ENCODE measurements at regions not wholly inside any gene's neighbourhood (a gene's known extent, or its start where the extent isn't known, plus 50 kb on each side); places are given as distances from the start of the nearest gene placed in this dataset.

- TF ChIP-seq GTF3C2 (IDR thresholded peaks at IDR 0.05; ENCODE audit: borderline replicate concordance, extremely low read depth, insufficient read length): no peak
- TF ChIP-seq ZNF311 (CRISPR knock-in tag; IDR thresholded peaks at IDR 0.05): peak; percentile 39; the same call in 1 of the 2 replicates
- TF ChIP-seq HDAC6 (IDR thresholded peaks at IDR 0.05; ENCODE audit: low read depth, low read length): no peak
- TF ChIP-seq ZNF740 (CRISPR knock-in tag; IDR thresholded peaks at IDR 0.05): no peak
- TF ChIP-seq ZNF740 (tag; IDR thresholded peaks at IDR 0.05): no peak
- no peak for TF ChIP-seq ZNF780A (CRISPR knock-in tag; IDR thresholded peaks at IDR 0.05)
- TF ChIP-seq, protein P1, sequence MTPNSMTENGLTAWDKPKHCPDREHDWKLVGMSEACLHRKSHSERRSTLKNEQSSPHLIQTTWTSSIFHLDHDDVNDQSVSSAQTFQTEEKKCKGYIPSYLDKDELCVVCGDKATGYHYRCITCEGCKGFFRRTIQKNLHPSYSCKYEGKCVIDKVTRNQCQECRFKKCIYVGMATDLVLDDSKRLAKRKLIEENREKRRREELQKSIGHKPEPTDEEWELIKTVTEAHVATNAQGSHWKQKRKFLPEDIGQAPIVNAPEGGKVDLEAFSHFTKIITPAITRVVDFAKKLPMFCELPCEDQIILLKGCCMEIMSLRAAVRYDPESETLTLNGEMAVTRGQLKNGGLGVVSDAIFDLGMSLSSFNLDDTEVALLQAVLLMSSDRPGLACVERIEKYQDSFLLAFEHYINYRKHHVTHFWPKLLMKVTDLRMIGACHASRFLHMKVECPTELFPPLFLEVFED (CRISPR knock-in tag; conservative IDR thresholded peaks at IDR 0.05): no peak
- TF ChIP-seq IFI16 (CRISPR knock-in tag; IDR thresholded peaks at IDR 0.05): no peak
- TF ChIP-seq HEY1 (CRISPR knock-in tag; IDR thresholded peaks at IDR 0.05; ENCODE audit: borderline replicate concordance): no peak
- TF ChIP-seq, protein P2, sequence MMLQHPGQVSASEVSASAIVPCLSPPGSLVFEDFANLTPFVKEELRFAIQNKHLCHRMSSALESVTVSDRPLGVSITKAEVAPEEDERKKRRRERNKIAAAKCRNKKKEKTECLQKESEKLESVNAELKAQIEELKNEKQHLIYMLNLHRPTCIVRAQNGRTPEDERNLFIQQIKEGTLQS (IDR thresholded peaks at IDR 0.05): peak; percentile 92
- TF ChIP-seq, protein P2 (CRISPR knock-in tag; conservative IDR thresholded peaks at IDR 0.05): no peak
- peak; percentile 96 for TF ChIP-seq L3MBTL2 (IDR thresholded peaks at IDR 0.05)
- TF ChIP-seq PML (IDR thresholded peaks at IDR 0.05; ENCODE audit: low read length): no peak
- TF ChIP-seq ZNF644 (tag; IDR thresholded peaks at IDR 0.05; ENCODE audit: low read depth): peak; percentile 90
- no peak for TF ChIP-seq CBX5 (IDR thresholded peaks at IDR 0.05; ENCODE audit: borderline replicate concordance, low read depth)
- TF ChIP-seq ZNF766 (CRISPR knock-in tag; conservative IDR thresholded peaks at IDR 0.05): 0 out of 2 replicates have a peak, but pooled peaks have one; percentile 41
- TF ChIP-seq KDM1A (IDR thresholded peaks at IDR 0.05): no peak
- TF ChIP-seq MLLT1 (IDR thresholded peaks at IDR 0.05): peak in 1 of 2 experiments; percentile 53; a peak in 1 of 4 replicates
- TF ChIP-seq SAFB2 (IDR thresholded peaks at IDR 0.05; ENCODE audit: borderline replicate concordance, low read depth, low read length, severe bottlenecking): no peak
- peak; percentile 8; the same call in 1 of the 2 replicates for TF ChIP-seq JUN (IDR thresholded peaks at IDR 0.05; ENCODE audit: borderline replicate concordance, low read depth, low read length)
- TF ChIP-seq JUN (CRISPR knock-in tag; IDR thresholded peaks at IDR 0.05; ENCODE audit: borderline replicate concordance): no peak
- TF ChIP-seq ZNF282 (CRISPR knock-in tag; IDR thresholded peaks at IDR 0.05): no peak
Measured at GRCh38 chr10:28973309-28973972, 296.1 kb downstream of the BAMBI start (continued).
